GM23338 (cell line): ENCODE measurements at regions not wholly inside any gene's neighbourhood (a gene's known extent, or its start where the extent isn't known, plus 50 kb on each side); places are given as distances from the start of the nearest gene placed in this dataset.

Experiments
- ATAC-seq: fragments of 200-7000 bp; cut with Tn5 transposase; 3 replicates; pipeline ENCODE4 v1.9.1; 2020
- DNase-seq: peaks from one replicate; pipeline ENCODE4 v3.0.0-alpha.2; 2015; ENCODE audit warnings: low spot score
- H2AFZ ChIP-seq: fragments of 200-600 bp; sonication (generic); 2 replicates; pipeline ENCODE4 v1.8.0; 2016; ENCODE audit warnings: antibody characterized with exemption, mild to moderate bottlenecking, moderate library complexity
- H3F3A ChIP-seq: fragments of 200-600 bp; sonication (generic); replicated peaks from 2 replicates; pipeline ENCODE4 v1.8.0; 2017; ENCODE audit warnings: antibody characterized with exemption, mixed run types, low read depth
- H3K27ac ChIP-seq: fragments of 200-600 bp; sonication (generic); 2 replicates; pipeline ENCODE4 v1.6.1; 2016; ENCODE audit warnings: low read depth
- H3K27me3 ChIP-seq: fragments of 200-600 bp; sonication (generic); 2 replicates; pipeline ENCODE4 v1.8.0; 2016; ENCODE audit warnings: mild to moderate bottlenecking, mixed run types, moderate library complexity; ENCODE audit not compliant: insufficient read depth
- H3K36me3 ChIP-seq: fragments of 200-600 bp; sonication (generic); 2 replicates; pipeline ENCODE4 v1.8.0; 2016; ENCODE audit warnings: mild to moderate bottlenecking; ENCODE audit not compliant: insufficient read depth
- H3K4me1 ChIP-seq: fragments of 200-600 bp; sonication (generic); 2 replicates; pipeline ENCODE4 v1.8.0; 2016; ENCODE audit warnings: mild to moderate bottlenecking, moderate library complexity; ENCODE audit not compliant: insufficient read depth
- H3K4me2 ChIP-seq: fragments of 200-600 bp; sonication (generic); 2 replicates; pipeline ENCODE4 v1.7.1; 2017; ENCODE audit warnings: mixed run types
- H3K4me3 ChIP-seq: fragments of 200-600 bp; sonication (generic); 2 replicates; pipeline ENCODE4 v1.6.1; 2016; ENCODE audit warnings: mixed run types
- H3K79me2 ChIP-seq: fragments of 200-600 bp; sonication (generic); replicated peaks from 2 replicates; pipeline ENCODE4 v1.8.0; 2017; ENCODE audit warnings: mild to moderate bottlenecking; ENCODE audit not compliant: insufficient read depth
- H3K9me2 ChIP-seq: fragments of 200-600 bp; sonication (generic); 2 replicates; pipeline ENCODE4 v1.8.0; 2017; ENCODE audit not compliant: insufficient read depth
- H4K20me1 ChIP-seq: fragments of 200-600 bp; sonication (generic); replicated peaks from 2 replicates; pipeline ENCODE4 v1.8.0; 2017; ENCODE audit warnings: mild to moderate bottlenecking; ENCODE audit not compliant: insufficient read depth
- H3K27ac Mint-ChIP-seq: 2 replicates; pipeline ENCODE4 v1.8.0; 2020; ENCODE audit warnings: inconsistent platforms, mild to moderate bottlenecking, moderate library complexity, mixed read lengths
- H3K27me3 Mint-ChIP-seq: 3 replicates; pipeline ENCODE4 v1.8.0; 2022; ENCODE audit warnings: low read depth, mild to moderate bottlenecking, moderate library complexity, mixed read lengths, inconsistent platforms; ENCODE audit not compliant: insufficient read depth, poor library complexity
- H3K36me3 Mint-ChIP-seq: 3 replicates; pipeline ENCODE4 v1.8.0; 2021; ENCODE audit warnings: low read depth, mild to moderate bottlenecking, inconsistent platforms, moderate library complexity, mixed read lengths
- H3K4me1 Mint-ChIP-seq: 3 replicates; pipeline ENCODE4 v1.8.0; 2020; ENCODE audit warnings: mild to moderate bottlenecking, inconsistent platforms, mixed read lengths
- H3K4me3 Mint-ChIP-seq: 3 replicates; pipeline ENCODE4 v1.8.0; 2021; ENCODE audit warnings: moderate library complexity, mild to moderate bottlenecking, inconsistent platforms, mixed read lengths
- H3K9me3 Mint-ChIP-seq: 3 replicates; pipeline ENCODE4 v1.8.0; 2020; ENCODE audit warnings: moderate library complexity, mild to moderate bottlenecking, inconsistent platforms, mixed read lengths
- CREB1 ChIP-seq: fragments of 250-450 bp; sonication (Bioruptor Pico); IDR thresholded peaks from 2 replicates; pipeline ENCODE4 v1.5.0; 2020; ENCODE audit warnings: low read depth, mild to moderate bottlenecking, moderate library complexity
- ETS1 ChIP-seq: IDR thresholded peaks from 2 replicates; pipeline ENCODE4 v1.6.1; 2016; ENCODE audit warnings: antibody characterized with exemption
- JUNB ChIP-seq: IDR thresholded peaks from one replicate; pipeline ENCODE4 v1.6.1; 2016; ENCODE audit warnings: antibody characterized with exemption; ENCODE audit not compliant: unreplicated experiment
- NANOG ChIP-seq: IDR thresholded peaks from 2 replicates; pipeline ENCODE4 v1.6.1; 2016; ENCODE audit warnings: antibody characterized with exemption, borderline replicate concordance
- POLR2AphosphoS5 ChIP-seq: IDR thresholded peaks from 2 replicates; pipeline ENCODE4 v1.6.1; 2016; ENCODE audit warnings: antibody characterized with exemption, low read depth
- REST ChIP-seq: IDR thresholded peaks from one replicate; pipeline ENCODE4 v1.6.1; 2018; ENCODE audit warnings: antibody characterized with exemption; ENCODE audit not compliant: unreplicated experiment
- STAT1 ChIP-seq: IDR thresholded peaks from one replicate; pipeline ENCODE4 v1.6.1; 2016; ENCODE audit warnings: antibody characterized with exemption; ENCODE audit not compliant: unreplicated experiment
- ZNF331 ChIP-seq: fragments of 250-450 bp; sonication (Bioruptor Pico); IDR thresholded peaks from 2 replicates; pipeline ENCODE4 v1.5.0; 2020; ENCODE audit warnings: low read depth, mild to moderate bottlenecking, moderate library complexity
- ZNF462 ChIP-seq: fragments of 250-450 bp; sonication (Bioruptor Pico); IDR thresholded peaks from 2 replicates; pipeline ENCODE4 v1.5.0; 2020; ENCODE audit warnings: mild to moderate bottlenecking, moderate library complexity

- Histone ChIP-seq H3K36me3 (no peaks in the 10 kb centered on the region), H3K4me2 (no peak overlapping the region), H3F3A (no peaks in the 10 kb centered on the region), H3K4me3 (no peak overlapping the region), H2AFZ (no peak overlapping the region), H3K79me2 (no peaks in the 10 kb centered on the region), H3K4me1 (no peaks in the 10 kb centered on the region), H3K27ac (no peak overlapping the region), H4K20me1 (no peaks in the 10 kb centered on the region), H3K9me2 (no peaks in the 10 kb centered on the region), H3K27me3 (no peaks in the 10 kb centered on the region)
- ATAC-seq (no peak), DNase-seq (no peak)
- H3K4me1 Mint-ChIP-seq = no peaks in the 10 kb centered on the region
- H3K9me3 Mint-ChIP-seq = no peaks in the 10 kb centered on the region
- H3K27ac Mint-ChIP-seq = no peak overlapping the region
- H3K36me3 Mint-ChIP-seq = no peaks in the 10 kb centered on the region
- H3K4me3 Mint-ChIP-seq = no peak overlapping the region
- no peak for TF ChIP-seq REST
- TF ChIP-seq ETS1 = no peak
- TF ChIP-seq ZNF462 (CRISPR knock-in tag) = no peak
- TF ChIP-seq CREB1 (CRISPR knock-in tag) = no peak
- no peak for TF ChIP-seq NANOG
- no peak for TF ChIP-seq STAT1
- no peak for TF ChIP-seq POLR2AphosphoS5
- no peak for TF ChIP-seq JUNB
- TF ChIP-seq ZNF331 = no peak
- no peaks in the 10 kb centered on the region for H3K27me3 Mint-ChIP-seq
Measured at GRCh38 chr9:113817171-113817570, 58.9 kb upstream of the ZNF618 start.
